ENCODE measurements at regions not wholly inside any gene's neighbourhood (a gene's known extent, or its start where the extent isn't known, plus 50 kb on each side); places are given as distances from the start of the nearest gene placed in this dataset.

DNA sequence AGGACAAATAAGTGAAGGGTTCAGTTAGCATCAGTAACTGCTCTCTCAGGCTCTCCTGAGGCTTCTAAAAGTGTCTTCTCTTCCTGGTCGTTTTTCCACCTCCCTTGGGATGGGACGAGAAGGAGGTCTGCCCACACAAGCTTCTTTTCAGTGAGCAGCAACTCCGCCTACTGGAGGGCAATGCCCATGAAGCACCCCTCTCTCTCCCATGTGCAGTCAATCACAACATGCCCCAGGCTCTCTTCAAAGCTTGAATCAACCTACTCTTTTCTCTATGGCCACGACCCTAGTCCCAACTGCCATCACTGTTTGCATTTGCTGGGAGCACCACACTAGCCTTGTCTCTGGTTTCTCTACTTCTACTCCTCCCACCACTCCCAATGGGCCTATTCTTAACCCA is 135.6 kb downstream of the RPS24 start:
- in situ Hi-C loops (cut with MboI; ENCODE audit: low sequenced_read_pairs, unreplicated experiment) = no loop called here
- DNase-seq (ENCODE audit: low spot score) = no peak
- TF ChIP-seq, protein P1, sequence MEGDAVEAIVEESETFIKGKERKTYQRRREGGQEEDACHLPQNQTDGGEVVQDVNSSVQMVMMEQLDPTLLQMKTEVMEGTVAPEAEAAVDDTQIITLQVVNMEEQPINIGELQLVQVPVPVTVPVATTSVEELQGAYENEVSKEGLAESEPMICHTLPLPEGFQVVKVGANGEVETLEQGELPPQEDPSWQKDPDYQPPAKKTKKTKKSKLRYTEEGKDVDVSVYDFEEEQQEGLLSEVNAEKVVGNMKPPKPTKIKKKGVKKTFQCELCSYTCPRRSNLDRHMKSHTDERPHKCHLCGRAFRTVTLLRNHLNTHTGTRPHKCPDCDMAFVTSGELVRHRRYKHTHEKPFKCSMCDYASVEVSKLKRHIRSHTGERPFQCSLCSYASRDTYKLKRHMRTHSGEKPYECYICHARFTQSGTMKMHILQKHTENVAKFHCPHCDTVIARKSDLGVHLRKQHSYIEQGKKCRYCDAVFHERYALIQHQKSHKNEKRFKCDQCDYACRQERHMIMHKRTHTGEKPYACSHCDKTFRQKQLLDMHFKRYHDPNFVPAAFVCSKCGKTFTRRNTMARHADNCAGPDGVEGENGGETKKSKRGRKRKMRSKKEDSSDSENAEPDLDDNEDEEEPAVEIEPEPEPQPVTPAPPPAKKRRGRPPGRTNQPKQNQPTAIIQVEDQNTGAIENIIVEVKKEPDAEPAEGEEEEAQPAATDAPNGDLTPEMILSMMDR (IDR thresholded peaks at IDR 0.05; ENCODE audit: borderline replicate concordance, control extremely low read depth, extremely low read depth, insufficient read depth, missing control alignments) = no peak

DNA sequence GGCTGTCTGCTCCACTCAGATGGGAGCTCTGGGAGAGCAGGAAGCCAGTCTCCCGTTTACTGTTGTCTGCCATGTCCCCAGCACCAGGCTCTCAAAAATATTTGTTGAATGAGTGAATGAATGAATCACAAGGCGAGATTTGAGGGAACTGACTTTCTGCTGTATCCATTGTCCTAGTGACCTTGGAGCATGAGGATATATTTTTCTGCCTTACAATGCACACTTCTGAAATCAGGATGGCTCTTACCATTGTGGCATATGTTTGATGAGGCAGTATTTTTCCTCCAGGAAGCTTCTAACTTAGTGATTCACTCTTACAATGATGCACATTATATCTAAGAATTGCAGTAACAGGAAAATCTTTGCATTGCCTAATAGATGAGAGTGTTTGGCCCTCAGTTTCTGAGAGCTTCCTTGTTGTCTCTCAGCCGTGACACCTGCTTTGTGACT is 136.4 kb downstream of the RPS24 start:
- TF ChIP-seq, protein P1 (IDR thresholded peaks at IDR 0.05; ENCODE audit: borderline replicate concordance, control extremely low read depth, extremely low read depth, insufficient read depth, missing control alignments) = no peak
- DNase-seq (ENCODE audit: low spot score) = no peak
- in situ Hi-C loops (cut with MboI; ENCODE audit: low sequenced_read_pairs, unreplicated experiment) = no loop called here

DNA sequence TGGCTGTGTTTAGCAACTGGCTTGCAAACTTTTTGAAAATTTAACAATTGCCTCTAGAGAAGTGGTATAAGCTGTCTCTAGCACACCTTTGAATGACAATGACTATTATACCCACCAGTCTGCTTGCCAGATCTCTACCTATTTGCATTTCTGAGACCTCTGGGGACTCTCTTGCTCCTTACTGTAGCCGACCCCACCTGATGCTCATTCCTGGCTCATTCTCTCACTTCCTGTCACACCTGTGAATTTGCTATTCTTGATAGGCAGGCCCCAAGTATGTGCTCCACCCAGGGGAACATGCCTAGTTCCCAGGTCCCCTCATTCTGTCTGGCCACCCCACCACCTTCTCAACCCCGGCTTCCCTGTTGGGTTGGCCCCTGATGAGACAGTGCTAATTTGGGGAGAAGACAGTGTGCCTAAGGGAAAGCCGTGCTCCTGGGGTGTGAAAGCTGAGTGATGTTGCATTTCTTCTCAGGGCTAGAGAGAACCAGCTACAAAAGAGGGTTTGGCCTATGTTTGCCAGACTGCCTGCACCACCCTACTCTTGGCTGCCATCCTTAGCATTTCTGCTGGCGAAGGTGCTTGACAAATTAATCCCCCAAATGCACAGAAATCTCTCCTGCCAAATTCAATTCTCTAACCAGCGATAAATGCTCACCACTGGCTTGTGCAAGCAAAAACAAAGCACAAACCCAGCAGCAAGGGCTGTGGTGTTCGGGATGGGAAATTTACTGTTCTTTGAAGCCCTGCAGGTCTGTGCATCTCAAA is 138.2 kb downstream of the RPS24 start:
- in situ Hi-C loops (cut with MboI; ENCODE audit: low sequenced_read_pairs, unreplicated experiment) = no loop called here
- DNase-seq (ENCODE audit: low spot score) = no peak
- TF ChIP-seq, protein P1 (IDR thresholded peaks at IDR 0.05; ENCODE audit: borderline replicate concordance, control extremely low read depth, extremely low read depth, insufficient read depth, missing control alignments) = no peak

DNA sequence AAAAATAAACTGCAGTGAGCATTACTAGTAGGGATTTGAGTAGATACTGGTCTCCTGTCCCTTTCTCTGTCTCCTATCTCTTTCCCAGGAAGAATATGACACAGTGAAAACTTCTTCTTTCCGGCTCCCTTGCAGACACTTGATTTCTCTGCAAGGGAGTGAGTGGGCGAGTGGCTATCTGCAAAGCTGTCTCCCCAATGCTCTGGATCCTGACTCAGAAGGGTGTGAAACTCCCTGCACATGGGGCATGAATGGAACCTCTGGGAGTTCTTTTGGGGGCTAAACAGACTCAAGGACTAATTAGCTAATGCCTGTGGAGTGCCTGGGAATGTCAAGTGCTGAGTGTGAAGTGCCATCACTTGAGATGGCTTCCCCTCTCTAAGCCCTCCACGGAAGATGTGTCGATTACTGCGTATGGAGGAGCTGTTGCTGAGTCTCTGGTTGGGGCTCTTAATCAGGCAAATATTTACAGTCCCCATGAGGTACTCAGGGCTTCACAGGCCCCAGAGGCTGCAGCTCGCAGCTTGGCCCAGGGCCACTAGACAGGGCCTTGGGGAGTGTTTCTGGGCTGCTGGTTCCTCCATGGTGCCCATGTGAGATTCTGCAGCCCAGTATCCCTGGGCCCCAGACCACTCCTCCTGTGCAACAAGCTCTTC is 139.8 kb downstream of the RPS24 start:
- no peak for DNase-seq (ENCODE audit: low spot score)
- in situ Hi-C loops (cut with MboI; ENCODE audit: low sequenced_read_pairs, unreplicated experiment) = no loop called here
- TF ChIP-seq, protein P1 (IDR thresholded peaks at IDR 0.05; ENCODE audit: borderline replicate concordance, control extremely low read depth, extremely low read depth, insufficient read depth, missing control alignments) = no peak

DNA sequence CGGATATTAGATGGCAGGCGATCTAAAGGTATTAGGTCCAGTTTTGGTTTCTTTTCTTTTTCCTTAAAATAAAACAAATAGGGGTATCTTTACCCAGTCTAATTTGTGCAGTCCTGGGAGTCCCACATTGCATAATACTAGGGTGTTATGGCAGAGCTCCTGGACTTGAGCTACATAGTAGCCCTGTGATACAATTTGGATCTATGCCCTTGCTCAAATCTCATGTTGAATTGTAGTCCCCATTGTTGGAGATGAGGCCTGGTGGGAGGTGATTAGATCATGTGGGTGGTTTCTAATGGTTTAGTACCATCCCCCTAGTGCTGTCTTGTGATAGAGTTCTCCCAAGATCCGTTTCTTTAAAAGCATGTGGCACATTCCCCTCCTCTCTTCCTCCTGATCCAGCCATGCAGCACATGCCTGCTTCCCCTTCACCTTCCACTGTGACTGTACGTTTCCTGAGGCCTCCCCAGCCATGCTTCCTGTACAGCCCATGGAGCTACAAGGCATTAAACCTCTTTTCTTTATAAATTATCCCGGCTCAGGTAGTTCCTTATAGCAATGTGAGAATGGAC is 141.9 kb downstream of the RPS24 start:
- in situ Hi-C loops (cut with MboI; ENCODE audit: low sequenced_read_pairs, unreplicated experiment) = no loop called here
- TF ChIP-seq, protein P1 (IDR thresholded peaks at IDR 0.05; ENCODE audit: borderline replicate concordance, control extremely low read depth, extremely low read depth, insufficient read depth, missing control alignments) = no peak
- DNase-seq (ENCODE audit: low spot score) = no peak

DNA sequence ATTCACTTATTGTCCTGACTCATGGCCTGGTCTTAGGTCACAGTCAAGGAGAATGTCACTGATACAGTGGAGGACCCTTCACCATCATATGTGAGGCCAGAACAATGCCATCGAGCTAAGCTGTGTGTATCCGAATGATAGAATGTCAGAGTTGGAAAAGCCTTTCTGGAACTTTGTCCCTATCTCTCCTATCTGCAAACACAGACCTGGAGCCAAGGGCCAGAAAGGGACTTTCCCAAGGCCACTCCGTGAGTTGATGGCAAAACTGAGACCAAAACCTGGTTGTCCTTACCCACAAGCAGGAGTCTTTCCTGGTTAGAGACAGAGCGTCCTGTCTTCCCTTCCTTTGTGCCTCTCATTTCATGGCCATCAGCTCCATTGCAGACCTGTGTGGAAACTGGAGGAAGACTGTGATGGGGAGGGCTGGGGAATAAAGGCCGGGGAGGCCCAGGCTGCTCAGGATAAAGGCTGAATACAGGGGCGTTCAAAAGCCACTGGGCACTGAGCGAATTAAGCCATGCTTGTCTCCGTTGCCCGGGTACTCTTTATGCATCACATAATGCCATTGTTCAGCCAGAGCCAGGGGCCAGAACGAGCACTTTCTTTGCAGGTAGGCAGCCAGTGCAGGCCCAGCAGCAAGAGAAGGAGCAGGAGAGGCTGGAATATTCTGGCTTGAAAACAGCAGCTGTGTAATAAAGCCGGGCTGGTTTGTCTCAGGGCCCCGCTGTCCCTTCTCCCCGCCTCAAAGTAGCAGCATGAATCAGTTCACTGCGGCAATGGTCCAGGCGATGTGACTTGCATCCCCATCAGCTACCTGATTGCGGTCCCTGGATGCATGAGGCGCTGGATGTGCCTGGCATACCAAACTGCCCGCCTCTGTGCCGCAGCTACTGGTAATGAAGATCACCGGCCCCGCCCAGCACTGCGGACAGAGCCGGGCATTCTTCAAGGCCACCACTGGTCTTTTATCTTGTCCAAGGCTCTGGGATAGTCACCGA is 143.0 kb downstream of the RPS24 start:
- DNase-seq (ENCODE audit: low spot score) = no peak
- in situ Hi-C loops (cut with MboI; ENCODE audit: low sequenced_read_pairs, unreplicated experiment) = no loop called here
- TF ChIP-seq, protein P1 (IDR thresholded peaks at IDR 0.05; ENCODE audit: borderline replicate concordance, control extremely low read depth, extremely low read depth, insufficient read depth, missing control alignments) = no peak

Data from GM13976 (cell line).